GM21390 (cell line): ENCODE measurements at regions not wholly inside any gene's neighbourhood (a gene's known extent, or its start where the extent isn't known, plus 50 kb on each side); places are given as distances from the start of the nearest gene placed in this dataset.
"Not testable (repeated sequence)": the region's sequence is repeated elsewhere in the genome, so short reads cannot be mapped to it uniquely, and the experiment has no call there.

Experiments used
- ATAC-seq: cut with Tn5 transposase; IDR thresholded peaks from one replicate; pipeline ENCODE4 v1.9.1; 2021; ENCODE audit not compliant: unreplicated experiment

- ATAC-seq: not testable (repeated sequence)
These were observed 56.6 kb downstream of the CHST2 start for GRCh38 chr3:143175940-143176894.

GRCh38 chr3:143177965-143178364 lies 58.4 kb downstream of the CHST2 start:
- ATAC-seq: not testable (repeated sequence)

- ATAC-seq: not testable (repeated sequence)
These were observed 59.4 kb downstream of the CHST2 start for GRCh38 chr3:143178775-143179548.

GRCh38 chr3:143179603-143180002 lies 60.0 kb downstream of the CHST2 start:
- no peak for ATAC-seq

GRCh38 chr3:143180860-143181259 lies 61.3 kb downstream of the CHST2 start:
- not testable (repeated sequence) for ATAC-seq

GRCh38 chr3:143181977-143182376 lies 62.4 kb downstream of the CHST2 start:
- ATAC-seq: not testable (repeated sequence)

GRCh38 chr3:143182866-143183664 lies 63.5 kb downstream of the CHST2 start:
- no peak for ATAC-seq

- ATAC-seq: no peak
These were observed 64.0 kb downstream of the CHST2 start for GRCh38 chr3:143183665-143183964.

- ATAC-seq: no peak
These were observed 64.5 kb downstream of the CHST2 start for GRCh38 chr3:143184099-143184498.

- no peak for ATAC-seq
These were observed 65.8 kb downstream of the CHST2 start for GRCh38 chr3:143185401-143185800.

GRCh38 chr3:143187111-143187510 lies 67.5 kb downstream of the CHST2 start:
- no peak for ATAC-seq

- no peak for ATAC-seq
These were observed 69.3 kb downstream of the CHST2 start for GRCh38 chr3:143188881-143189280.

GRCh38 chr3:143190101-143190500 lies 70.5 kb downstream of the CHST2 start:
- ATAC-seq: no peak

GRCh38 chr3:143192193-143192592 lies 72.6 kb downstream of the CHST2 start:
- ATAC-seq: no peak

GRCh38 chr3:143200001-143200924 lies 80.7 kb downstream of the CHST2 start:
- no peak for ATAC-seq

- ATAC-seq: no peak
These were observed 81.5 kb downstream of the CHST2 start for GRCh38 chr3:143201045-143201444.

GRCh38 chr3:143201870-143202752 lies 82.5 kb downstream of the CHST2 start:
- ATAC-seq: no peak

GRCh38 chr3:143203142-143203541 lies 83.6 kb downstream of the CHST2 start:
- ATAC-seq: no peak

- ATAC-seq: no peak
These were observed 84.3 kb downstream of the CHST2 start for GRCh38 chr3:143203848-143204247.
